Ovary (tissue), 3 donors: ENCODE measurements at regions not wholly inside any gene's neighbourhood (a gene's known extent, or its start where the extent isn't known, plus 50 kb on each side); places are given as distances from the start of the nearest gene placed in this dataset.

Experiments used
- CTCF ChIP-seq, 3 donors: fragments of 450-650 bp in 2 of 3; fragments of 200-600 bp in 1 of 3; IDR thresholded peaks; one replicate each; pipeline versions ENCODE4 v1.5.1 to v1.8.0; 2016 to 2022; ENCODE audit warnings: antibody characterized with exemption in 3 of 3, mild to moderate bottlenecking in 1 of 3
- POLR2A ChIP-seq: fragments of 450-650 bp; IDR thresholded peaks from one replicate; pipeline ENCODE4 v1.6.1; 2017; ENCODE audit warnings: antibody characterized with exemption, mild to moderate bottlenecking, moderate library complexity
- donor health status: DM: no; HTN: no; CAD: no.

GRCh38 chr3:111373861-111374260, 168.1 kb upstream of the CD96 start:
- TF ChIP-seq CTCF (IDR thresholded peaks at IDR 0.05) (no peak), POLR2A (no peak)
